Lung (tissue), 11 donors: ENCODE measurements at regions not wholly inside any gene's neighbourhood (a gene's known extent, or its start where the extent isn't known, plus 50 kb on each side); places are given as distances from the start of the nearest gene placed in this dataset.

Experiments used
- ATAC-seq: fragments of 200-7000 bp; cut with Tn5 transposase; one replicate; pipeline ENCODE4 v1.9.1; 2020; ENCODE audit warnings: moderate number of reproducible peaks; ENCODE audit not compliant: insufficient read depth, low FRiP score
- DNase-seq, 3 donors: peaks; one replicate each; pipeline ENCODE4 v3.0.0-alpha.2; 2013 to 2017
- H3K27ac ChIP-seq, 2 donors: one replicate each; pipeline ENCODE4 v1.5.1; 2013; ENCODE audit warnings: mild to moderate bottlenecking in 2 of 2, moderate library complexity in 2 of 2, control low read depth in 1 of 2, inconsistent platforms in 1 of 2, low read depth in 1 of 2, low read length in 1 of 2
- H3K27me3 ChIP-seq, 3 donors: one replicate each; pipeline ENCODE4 v1.5.1; 2013; ENCODE audit warnings: low read length in 2 of 3; ENCODE audit not compliant: control insufficient read depth in 3 of 3, insufficient read depth in 3 of 3
- H3K36me3 ChIP-seq, 4 donors: one replicate each; pipeline ENCODE4 v1.5.1; 2013; ENCODE audit warnings: low read length in 4 of 4, mild to moderate bottlenecking in 1 of 4, moderate library complexity in 1 of 4; ENCODE audit not compliant: control insufficient read depth in 4 of 4, insufficient read depth in 4 of 4
- H3K4me1 ChIP-seq, 5 donors: one replicate each; pipeline ENCODE4 v1.5.1; 2013; ENCODE audit warnings: low read length in 5 of 5, mild to moderate bottlenecking in 2 of 5, moderate library complexity in 1 of 5; ENCODE audit not compliant: control insufficient read depth in 5 of 5, insufficient read depth in 5 of 5
- H3K4me3 ChIP-seq: one replicate; pipeline ENCODE4 v1.5.1; 2013; ENCODE audit warnings: mild to moderate bottlenecking, control low read depth, moderate library complexity
- H3K9ac ChIP-seq, 2 donors: one replicate each; pipeline ENCODE4 v1.5.1; 2013; ENCODE audit warnings: low read length in 2 of 2, control low read depth in 1 of 2; ENCODE audit not compliant: insufficient read depth in 1 of 2
- H3K9me3 ChIP-seq, 4 donors: one replicate each; pipeline ENCODE4 v1.5.1; 2013; ENCODE audit warnings: low read length in 3 of 4, mild to moderate bottlenecking in 1 of 4, moderate library complexity in 1 of 4; ENCODE audit not compliant: control insufficient read depth in 4 of 4, insufficient read depth in 3 of 4
- CTCF ChIP-seq: IDR thresholded peaks from 2 replicates; pipeline ENCODE4 v1.5.1; 2012; ENCODE audit warnings: mild to moderate bottlenecking; ENCODE audit errors: control extremely low read depth, extremely low read depth
- WGBS, 2 donors: extraction: QIAGEN DNeasy Blood & Tissue Kit; methylation state at CpG; one replicate each; pipeline ENCODE4 v1.1.7; 2013; 5-methylcytosine and 5-hydroxymethylcytosine counted together
- donor health status: control.
- donor health status: control.
- donor health status: Bipolar disorder and iron deficiency.
- donor health status: healthy.
- donor health status: DM: yes; HTN: yes; CAD: no.

- TF ChIP-seq CTCF, result no peak
- Histone ChIP-seq H3K4me1 (peaks cover 0 to 2% (median 0%) of the 10 kb centered on the region in 5 donors), H3K27ac (no peak overlapping the region), H3K27me3 (no peaks in the 10 kb centered on the region), H3K9ac (no peak overlapping the region), H3K4me3 (no peak overlapping the region), H3K9me3 (no peaks in the 10 kb centered on the region), H3K36me3 (no peaks in the 10 kb centered on the region)
- ATAC-seq (no peak), DNase-seq (no peak)
- 96 to 97% methylated on average over 4 of the region's 4 CpGs for WGBS, 2 donors
Observed at GRCh38 chr5:93236807-93237421, 344.1 kb downstream of the NR2F1-AS1 start.

GRCh38 chr5:93235761-93236160 lies 345.3 kb downstream of the NR2F1-AS1 start:
- ATAC-seq, result no peak
- TF ChIP-seq CTCF, result no peak
- Histone ChIP-seq H3K27ac (no peak overlapping the region), H3K9me3 (no peaks in the 10 kb centered on the region), H3K36me3 (no peaks in the 10 kb centered on the region), H3K9ac (no peak overlapping the region), H3K4me3 (no peak overlapping the region), H3K4me1 (no peaks in the 10 kb centered on the region), H3K27me3 (no peaks in the 10 kb centered on the region)
- WGBS, 2 donors, result 70 to 86% methylated on average over 1 of the region's 1 CpG
- DNase-seq, result no peak

GRCh38 chr5:93226202-93226735 lies 354.8 kb downstream of the NR2F1-AS1 start:
- Histone ChIP-seq H3K9me3 (no peaks in the 10 kb centered on the region), H3K9ac (no peak overlapping the region), H3K4me3 (no peak overlapping the region), H3K36me3 (no peaks in the 10 kb centered on the region), H3K27me3 (no peaks in the 10 kb centered on the region), H3K4me1 (peaks cover 0 to 7% (median 0%) of the 10 kb centered on the region in 5 donors), H3K27ac (no peak overlapping the region)
- TF ChIP-seq CTCF, result no peak
- DNase-seq, result peak in 1 of 3 donors; percentile 18
- 68 to 78% methylated on average over 1 of the region's 1 CpG for WGBS, 2 donors
- ATAC-seq, result no peak

GRCh38 chr5:93225748-93226147 lies 355.3 kb downstream of the NR2F1-AS1 start:
- Histone ChIP-seq H3K36me3 (no peaks in the 10 kb centered on the region), H3K9ac (no peak overlapping the region), H3K27me3 (no peaks in the 10 kb centered on the region), H3K4me1 (peaks cover 0 to 7% (median 0%) of the 10 kb centered on the region in 5 donors), H3K9me3 (no peaks in the 10 kb centered on the region), H3K27ac (no peak overlapping the region), H3K4me3 (no peak overlapping the region)
- DNase-seq (no peak), ATAC-seq (no peak)
- 64 to 76% methylated on average over 1 of the region's 1 CpG for WGBS, 2 donors
- no peak for TF ChIP-seq CTCF
